Uterus (tissue), 3 donors: ENCODE measurements at regions not wholly inside any gene's neighbourhood (a gene's known extent, or its start where the extent isn't known, plus 50 kb on each side); places are given as distances from the start of the nearest gene placed in this dataset.

Experiments
- DNase-seq, 2 donors: peaks; one replicate each; pipeline ENCODE4 v3.0.0-alpha.2; 2019 to 2020
- H3K27ac ChIP-seq, 2 donors: fragments of 200-600 bp; sonication (generic); 1 replicate in 1 of 2; 2 replicates in 1 of 2; pipeline ENCODE4 v1.5.1; 2016 to 2018
- H3K27me3 ChIP-seq, 2 donors: fragments of 200-600 bp; sonication (generic); one replicate each; pipeline ENCODE4 v1.5.1; 2018 to 2019; ENCODE audit warnings: control low read depth in 1 of 2
- H3K36me3 ChIP-seq, 2 donors: fragments of 200-600 bp; sonication (generic); one replicate each; pipeline ENCODE4 v1.5.1; 2019; ENCODE audit warnings: control low read depth in 1 of 2
- H3K4me1 ChIP-seq, 2 donors: fragments of 200-600 bp; sonication (generic); one replicate each; pipeline ENCODE4 v1.5.1; 2018 to 2019; ENCODE audit warnings: control low read depth in 1 of 2
- H3K4me3 ChIP-seq, 2 donors: fragments of 200-600 bp; sonication (generic); 1 replicate in 1 of 2; 2 replicates in 1 of 2; pipeline ENCODE4 v1.5.1; 2018 to 2019; ENCODE audit warnings: mild to moderate bottlenecking in 1 of 2
- H3K9me3 ChIP-seq, 2 donors: fragments of 200-600 bp; sonication (generic); one replicate each; pipeline ENCODE4 v1.5.1; 2019; ENCODE audit warnings: control low read depth in 1 of 2
- CTCF ChIP-seq, 4 experiments: fragments of 200-600 bp in 2 of 4; fragments of 450-650 bp in 2 of 4; sonication (generic) in 2 of 4; IDR thresholded peaks; one replicate each; pipeline ENCODE4 v1.5.1; 2016 to 2019; ENCODE audit warnings: antibody characterized with exemption in 4 of 4, mild to moderate bottlenecking in 2 of 4, moderate library complexity in 1 of 4
- POLR2A ChIP-seq, 2 donors: fragments of 450-650 bp; IDR thresholded peaks; one replicate each; pipeline ENCODE4 v1.6.1; 2016; ENCODE audit warnings: antibody characterized with exemption in 2 of 2, mild to moderate bottlenecking in 1 of 2, moderate library complexity in 1 of 2
- intact Hi-C: fragments of 100-400 bp; cut with DNase I; formaldehyde crosslinking; loops from one replicate; pipeline ENCODE4 v1.15.1; 2023; ENCODE audit warnings: low total_unique reads
- donor health status: DM: yes; HTN: yes; CAD: no.

GRCh38 chr14:82855912-82856391, 1322.3 kb upstream of the SEL1L start:
- TF ChIP-seq CTCF (IDR thresholded peaks at IDR 0.05), result no peak
- TF ChIP-seq POLR2A (IDR thresholded peaks at IDR 0.05), result no peak
- no peaks in the 10 kb centered on the region for H3K4me1 ChIP-seq
- H3K36me3 ChIP-seq, result no peaks in the 10 kb centered on the region
- H3K27me3 ChIP-seq, result no peaks in the 10 kb centered on the region
- H3K4me3 ChIP-seq, result no peak overlapping the region
- H3K27ac ChIP-seq, result no peak overlapping the region
- no peaks in the 10 kb centered on the region for H3K9me3 ChIP-seq
- intact Hi-C loops, result no loop called here
- DNase-seq, result no peak

GRCh38 chr14:82861313-82861712, 1327.7 kb upstream of the SEL1L start:
- Histone ChIP-seq H3K27ac (no peak overlapping the region), H3K4me1 (no peaks in the 10 kb centered on the region), H3K27me3 (no peaks in the 10 kb centered on the region), H3K4me3 (no peak overlapping the region), H3K36me3 (no peaks in the 10 kb centered on the region), H3K9me3 (no peaks in the 10 kb centered on the region)
- TF ChIP-seq POLR2A (IDR thresholded peaks at IDR 0.05) (no peak), CTCF (IDR thresholded peaks at IDR 0.05) (no peak)
- DNase-seq, result no peak
- intact Hi-C loops, result no loop called here

- no peak for DNase-seq
- no peaks in the 10 kb centered on the region for H3K4me1 ChIP-seq
- no peaks in the 10 kb centered on the region for H3K27me3 ChIP-seq
- no peaks in the 10 kb centered on the region for H3K36me3 ChIP-seq
- no peaks in the 10 kb centered on the region for H3K9me3 ChIP-seq
- no peak overlapping the region for H3K4me3 ChIP-seq
- intact Hi-C loops, result no loop called here
- no peak overlapping the region for H3K27ac ChIP-seq
- TF ChIP-seq POLR2A (IDR thresholded peaks at IDR 0.05) (no peak), CTCF (IDR thresholded peaks at IDR 0.05) (no peak)
These were observed 1338.8 kb upstream of the SEL1L start for GRCh38 chr14:82872494-82872893.

GRCh38 chr14:82878951-82879350, 1345.3 kb upstream of the SEL1L start:
- Histone ChIP-seq H3K27ac (no peak overlapping the region), H3K4me3 (no peak overlapping the region), H3K27me3 (no peaks in the 10 kb centered on the region), H3K9me3 (no peaks in the 10 kb centered on the region), H3K36me3 (no peaks in the 10 kb centered on the region), H3K4me1 (no peaks in the 10 kb centered on the region)
- TF ChIP-seq CTCF (IDR thresholded peaks at IDR 0.05) (no peak), POLR2A (IDR thresholded peaks at IDR 0.05) (no peak)
- intact Hi-C loops, result no loop called here
- DNase-seq, result no peak

- no peak overlapping the region for H3K27ac ChIP-seq
- intact Hi-C loops, result no loop called here
- no peak for TF ChIP-seq POLR2A (IDR thresholded peaks at IDR 0.05)
- TF ChIP-seq CTCF (IDR thresholded peaks at IDR 0.05), result no peak
- no peak overlapping the region for H3K4me3 ChIP-seq
- H3K36me3 ChIP-seq, result no peaks in the 10 kb centered on the region
- DNase-seq, result no peak
- H3K4me1 ChIP-seq, result no peaks in the 10 kb centered on the region
- no peaks in the 10 kb centered on the region for H3K27me3 ChIP-seq
- H3K9me3 ChIP-seq, result no peaks in the 10 kb centered on the region
These were observed 1346.4 kb upstream of the SEL1L start for GRCh38 chr14:82879949-82880535.
